ENCODE measurements at regions not wholly inside any gene's neighbourhood (a gene's known extent, or its start where the extent isn't known, plus 50 kb on each side); places are given as distances from the start of the nearest gene placed in this dataset.
"Not testable (repeated sequence)": the region's sequence is repeated elsewhere in the genome, so short reads cannot be mapped to it uniquely, and the experiment has no call there.

DNA sequence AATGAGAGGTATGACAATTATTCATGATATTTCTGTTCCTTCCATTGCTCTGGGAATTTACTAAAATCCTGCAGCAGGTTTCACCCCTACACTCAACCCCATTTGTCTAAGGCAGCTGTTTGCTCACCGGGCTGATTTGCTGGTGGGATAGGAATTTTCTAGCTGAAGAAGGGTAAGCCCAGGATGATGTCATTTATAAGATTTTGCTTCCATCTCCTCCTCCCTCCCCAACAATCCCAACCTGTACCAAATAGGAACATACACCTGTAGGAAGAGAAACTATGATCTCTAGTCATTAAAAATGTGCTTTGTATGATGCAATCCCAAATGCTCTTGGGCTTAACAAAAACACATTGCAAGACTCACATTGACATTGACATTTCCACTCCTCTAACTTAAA is 247.2 kb downstream of the BCL2L11 start:
- H3K27ac ChIP-seq (ENCODE audit: low read depth, low read length, poor library complexity, severe bottlenecking); intact Hi-C loops (cut with micrococcal nuclease; ENCODE audit: unreplicated experiment); CTCF ChIA-PET (ENCODE audit: unreplicated experiment); H3K9me3 ChIP-seq (ENCODE audit: low read length); DNase-seq (ENCODE audit: low spot score); H3K36me3 ChIP-seq (ENCODE audit: insufficient read depth, low read length); H4K20me1 ChIP-seq (ENCODE audit: insufficient read depth, low read length); BruUV-seq (replicated peaks); POLR2A ChIA-PET; H3K79me2 ChIP-seq (ENCODE audit: insufficient read depth, low read depth, low read length); H3K4me3 ChIP-seq (ENCODE audit: low read depth, low read length, poor library complexity, severe bottlenecking); H2AFZ ChIP-seq (ENCODE audit: low read length); H3K4me1 ChIP-seq (ENCODE audit: insufficient read depth, low read length, poor library complexity, severe bottlenecking); H3K9me2 ChIP-seq (ENCODE audit: insufficient read depth, low read length); H3K4me2 ChIP-seq (ENCODE audit: low read length): not testable (repeated sequence)

DNA sequence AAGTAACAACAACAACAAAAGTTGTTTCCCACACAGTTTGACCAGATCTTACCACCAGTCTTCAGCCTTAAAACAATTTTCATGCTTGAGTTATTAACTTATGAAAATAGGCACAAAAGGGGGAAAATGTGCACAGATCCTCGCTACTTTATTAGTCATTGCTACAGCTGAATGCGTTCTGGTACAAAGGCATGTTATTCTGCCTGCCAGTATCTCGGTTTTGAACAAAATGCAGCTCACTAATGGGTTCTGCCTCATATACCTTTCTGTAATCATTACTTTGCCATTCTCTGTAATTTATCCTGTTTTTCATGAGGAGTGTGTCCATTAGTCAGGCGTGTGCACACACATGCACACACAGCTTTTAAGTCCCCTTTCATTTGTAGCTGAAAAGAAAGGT is 247.6 kb downstream of the BCL2L11 start:
- DNase-seq (ENCODE audit: low spot score); H3K4me2 ChIP-seq (ENCODE audit: low read length); H3K36me3 ChIP-seq (ENCODE audit: insufficient read depth, low read length); H3K27ac ChIP-seq (ENCODE audit: low read depth, low read length, poor library complexity, severe bottlenecking); H3K9me3 ChIP-seq (ENCODE audit: low read length); CTCF ChIA-PET (ENCODE audit: unreplicated experiment); H3K4me3 ChIP-seq (ENCODE audit: low read depth, low read length, poor library complexity, severe bottlenecking); H2AFZ ChIP-seq (ENCODE audit: low read length); H3K4me1 ChIP-seq (ENCODE audit: insufficient read depth, low read length, poor library complexity, severe bottlenecking); H4K20me1 ChIP-seq (ENCODE audit: insufficient read depth, low read length); intact Hi-C loops (cut with micrococcal nuclease; ENCODE audit: unreplicated experiment); H3K79me2 ChIP-seq (ENCODE audit: insufficient read depth, low read depth, low read length); BruUV-seq (replicated peaks); POLR2A ChIA-PET; H3K9me2 ChIP-seq (ENCODE audit: insufficient read depth, low read length): not testable (repeated sequence)

DNA sequence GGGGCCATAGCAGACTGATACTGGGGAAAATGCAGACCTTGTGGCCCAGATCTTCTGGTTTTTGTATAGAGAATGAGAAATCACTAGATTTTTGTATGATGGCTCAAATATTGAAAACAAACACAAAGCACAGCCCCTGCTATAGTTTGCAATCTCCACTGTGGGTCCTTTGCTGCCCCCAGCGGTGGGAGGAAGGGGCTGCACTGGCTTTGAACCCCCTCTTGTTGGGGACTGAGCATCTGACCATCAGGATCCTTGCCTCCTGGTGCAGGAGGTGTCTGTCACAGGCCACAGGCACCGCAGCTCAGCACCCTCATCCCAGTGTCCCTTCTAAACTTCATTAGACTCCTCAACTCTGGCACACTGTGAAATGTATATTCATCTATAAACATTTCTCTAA is 252.3 kb downstream of the BCL2L11 start:
- H3K4me2 ChIP-seq (ENCODE audit: low read length); CTCF ChIA-PET (ENCODE audit: unreplicated experiment); H3K4me3 ChIP-seq (ENCODE audit: low read depth, low read length, poor library complexity, severe bottlenecking); H4K20me1 ChIP-seq (ENCODE audit: insufficient read depth, low read length); H2AFZ ChIP-seq (ENCODE audit: low read length); H3K9me3 ChIP-seq (ENCODE audit: low read length); POLR2A ChIA-PET; H3K79me2 ChIP-seq (ENCODE audit: insufficient read depth, low read depth, low read length); H3K4me1 ChIP-seq (ENCODE audit: insufficient read depth, low read length, poor library complexity, severe bottlenecking); H3K36me3 ChIP-seq (ENCODE audit: insufficient read depth, low read length); intact Hi-C loops (cut with micrococcal nuclease; ENCODE audit: unreplicated experiment); H3K9me2 ChIP-seq (ENCODE audit: insufficient read depth, low read length); H3K27ac ChIP-seq (ENCODE audit: low read depth, low read length, poor library complexity, severe bottlenecking); DNase-seq (ENCODE audit: low spot score); BruUV-seq (replicated peaks): not testable (repeated sequence)

DNA sequence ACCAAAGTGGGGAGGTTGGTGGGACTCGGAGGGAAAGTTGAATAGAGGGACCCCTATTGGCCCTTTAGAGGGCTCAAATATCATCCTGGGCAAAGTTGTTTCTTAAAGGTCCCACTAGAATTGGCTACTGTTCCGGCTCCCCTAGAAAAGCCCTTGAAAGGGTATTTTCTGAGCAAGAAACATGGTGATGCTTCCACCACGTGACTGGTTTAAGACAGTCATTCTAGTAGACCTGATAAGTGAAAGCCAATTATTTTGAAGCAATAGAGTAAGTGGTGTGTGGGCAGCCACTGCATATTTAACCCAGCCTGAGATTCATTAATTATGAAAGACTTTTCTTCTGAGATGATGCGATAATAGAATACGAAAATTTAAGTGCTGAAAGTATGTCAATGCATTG is 253.3 kb downstream of the BCL2L11 start:
- H4K20me1 ChIP-seq (ENCODE audit: insufficient read depth, low read length); H3K79me2 ChIP-seq (ENCODE audit: insufficient read depth, low read depth, low read length); BruUV-seq (replicated peaks); H3K9me3 ChIP-seq (ENCODE audit: low read length); H3K4me2 ChIP-seq (ENCODE audit: low read length); H2AFZ ChIP-seq (ENCODE audit: low read length); H3K9me2 ChIP-seq (ENCODE audit: insufficient read depth, low read length); H3K4me1 ChIP-seq (ENCODE audit: insufficient read depth, low read length, poor library complexity, severe bottlenecking); H3K36me3 ChIP-seq (ENCODE audit: insufficient read depth, low read length); H3K4me3 ChIP-seq (ENCODE audit: low read depth, low read length, poor library complexity, severe bottlenecking); DNase-seq (ENCODE audit: low spot score); H3K27ac ChIP-seq (ENCODE audit: low read depth, low read length, poor library complexity, severe bottlenecking); intact Hi-C loops (cut with micrococcal nuclease; ENCODE audit: unreplicated experiment); CTCF ChIA-PET (ENCODE audit: unreplicated experiment); POLR2A ChIA-PET: not testable (repeated sequence)

DNA sequence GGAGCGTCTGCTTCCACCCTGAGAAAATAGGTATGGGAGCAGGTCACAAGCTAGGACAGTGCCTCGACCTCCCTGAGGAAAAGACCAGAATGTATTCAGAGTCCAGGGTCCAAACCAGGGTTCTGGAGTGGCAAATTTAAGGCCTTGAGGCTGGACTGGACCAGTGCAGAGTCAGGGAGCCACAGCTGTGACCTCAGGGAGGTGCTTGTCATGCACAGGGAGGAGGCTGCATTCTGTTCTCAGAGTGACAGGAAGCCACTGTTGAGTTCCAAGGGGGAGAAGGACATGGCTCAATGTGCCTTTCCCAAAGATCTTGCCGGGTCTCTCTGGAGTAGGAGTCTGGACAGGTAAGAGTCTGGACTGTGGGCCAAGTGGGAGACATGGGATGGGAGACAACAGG is 254.0 kb downstream of the BCL2L11 start:
- DNase-seq (ENCODE audit: low spot score): not testable (repeated sequence)

DNA sequence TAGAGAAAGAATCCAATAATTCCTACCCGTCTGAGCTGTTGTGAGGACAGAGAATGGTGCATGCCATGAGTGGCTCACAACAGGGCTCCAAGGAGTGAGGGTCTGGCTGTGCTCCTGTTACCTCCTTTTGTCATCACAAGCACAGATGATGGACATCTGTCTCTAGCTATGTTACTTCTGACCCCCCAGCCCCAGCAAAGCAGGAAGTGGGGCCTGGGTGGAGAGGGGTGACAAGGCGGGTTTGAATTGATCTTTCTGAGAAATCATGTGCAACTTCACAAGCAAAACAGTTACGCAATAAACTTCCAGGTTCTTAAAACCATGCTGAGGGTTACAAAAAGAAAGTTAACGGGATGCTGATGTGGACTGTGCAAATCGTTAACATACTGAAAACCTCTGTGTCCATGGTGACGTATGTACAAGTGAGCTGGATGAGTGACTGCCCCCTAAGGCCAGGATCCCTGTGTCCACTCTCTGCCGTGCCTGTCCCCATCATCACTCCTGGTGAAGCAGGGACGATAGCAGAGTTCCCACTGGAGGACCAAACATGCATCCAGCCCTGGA is 254.7 kb downstream of the BCL2L11 start:
- H2AFZ ChIP-seq (ENCODE audit: low read length); H3K4me1 ChIP-seq (ENCODE audit: insufficient read depth, low read length, poor library complexity, severe bottlenecking); BruUV-seq (replicated peaks); CTCF ChIA-PET (ENCODE audit: unreplicated experiment); intact Hi-C loops (cut with micrococcal nuclease; ENCODE audit: unreplicated experiment); H3K9me2 ChIP-seq (ENCODE audit: insufficient read depth, low read length); H3K79me2 ChIP-seq (ENCODE audit: insufficient read depth, low read depth, low read length); H3K36me3 ChIP-seq (ENCODE audit: insufficient read depth, low read length); DNase-seq (ENCODE audit: low spot score); POLR2A ChIA-PET; H3K4me2 ChIP-seq (ENCODE audit: low read length); H4K20me1 ChIP-seq (ENCODE audit: insufficient read depth, low read length); H3K9me3 ChIP-seq (ENCODE audit: low read length); H3K27ac ChIP-seq (ENCODE audit: low read depth, low read length, poor library complexity, severe bottlenecking); H3K4me3 ChIP-seq (ENCODE audit: low read depth, low read length, poor library complexity, severe bottlenecking): not testable (repeated sequence)

More for the DNA sequence above, 254.0 kb downstream of the BCL2L11 start:
- H3K4me2 ChIP-seq (ENCODE audit: low read length); H3K4me3 ChIP-seq (ENCODE audit: low read depth, low read length, poor library complexity, severe bottlenecking); H3K4me1 ChIP-seq (ENCODE audit: insufficient read depth, low read length, poor library complexity, severe bottlenecking); H3K36me3 ChIP-seq (ENCODE audit: insufficient read depth, low read length); H3K79me2 ChIP-seq (ENCODE audit: insufficient read depth, low read depth, low read length); H4K20me1 ChIP-seq (ENCODE audit: insufficient read depth, low read length); POLR2A ChIA-PET; CTCF ChIA-PET (ENCODE audit: unreplicated experiment); H3K9me2 ChIP-seq (ENCODE audit: insufficient read depth, low read length); H3K27ac ChIP-seq (ENCODE audit: low read depth, low read length, poor library complexity, severe bottlenecking); intact Hi-C loops (cut with micrococcal nuclease; ENCODE audit: unreplicated experiment); H2AFZ ChIP-seq (ENCODE audit: low read length); H3K9me3 ChIP-seq (ENCODE audit: low read length); BruUV-seq (replicated peaks): not testable (repeated sequence)
